HG02642 (cell line): ENCODE measurements at regions not wholly inside any gene's neighbourhood (a gene's known extent, or its start where the extent isn't known, plus 50 kb on each side); places are given as distances from the start of the nearest gene placed in this dataset.

Experiments used
- ATAC-seq: cut with Tn5 transposase; IDR thresholded peaks from one replicate; pipeline ENCODE4 v1.9.1; 2021; ENCODE audit warnings: mild to moderate bottlenecking; ENCODE audit not compliant: unreplicated experiment, poor library complexity

DNA sequence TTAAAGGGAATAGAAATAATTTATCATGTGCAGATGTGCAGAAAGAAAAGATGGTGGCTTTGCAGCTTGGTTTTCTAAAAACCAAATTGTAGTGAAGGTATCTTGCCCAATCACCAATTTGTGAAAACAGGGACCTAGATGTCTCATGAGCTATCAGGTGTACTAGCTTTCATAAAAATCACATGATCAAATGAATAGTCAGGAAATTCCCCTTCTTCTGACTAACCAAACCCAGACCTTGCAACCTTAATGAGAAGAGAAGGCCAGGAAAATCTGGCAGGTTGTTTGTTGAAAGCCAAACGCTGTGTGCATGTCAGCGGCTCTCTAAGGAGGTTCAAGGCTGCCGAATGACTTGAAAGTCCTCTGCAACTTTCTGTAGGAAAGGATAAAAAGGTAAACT, 304.4 kb upstream of the NRP1 start:
- ATAC-seq = no peak

DNA sequence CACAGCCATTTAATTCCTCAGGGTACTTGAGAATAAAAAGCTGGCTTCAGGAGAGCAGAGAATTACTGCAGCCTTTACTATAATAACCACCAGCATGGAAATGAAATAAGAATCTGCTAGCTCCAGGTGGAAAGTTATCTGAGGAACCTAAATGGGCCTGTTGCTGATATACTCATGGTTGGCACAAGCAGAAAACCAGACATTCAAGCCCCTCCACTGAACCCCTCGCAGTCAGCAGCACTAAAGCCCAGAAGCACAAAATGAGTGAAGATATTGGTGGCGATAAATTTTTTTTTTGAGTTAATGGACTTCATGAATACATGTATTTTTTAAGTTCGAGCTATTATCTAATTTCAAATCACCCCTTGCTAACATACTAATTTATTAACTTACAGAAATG, 303.9 kb upstream of the NRP1 start:
- ATAC-seq = no peak

DNA sequence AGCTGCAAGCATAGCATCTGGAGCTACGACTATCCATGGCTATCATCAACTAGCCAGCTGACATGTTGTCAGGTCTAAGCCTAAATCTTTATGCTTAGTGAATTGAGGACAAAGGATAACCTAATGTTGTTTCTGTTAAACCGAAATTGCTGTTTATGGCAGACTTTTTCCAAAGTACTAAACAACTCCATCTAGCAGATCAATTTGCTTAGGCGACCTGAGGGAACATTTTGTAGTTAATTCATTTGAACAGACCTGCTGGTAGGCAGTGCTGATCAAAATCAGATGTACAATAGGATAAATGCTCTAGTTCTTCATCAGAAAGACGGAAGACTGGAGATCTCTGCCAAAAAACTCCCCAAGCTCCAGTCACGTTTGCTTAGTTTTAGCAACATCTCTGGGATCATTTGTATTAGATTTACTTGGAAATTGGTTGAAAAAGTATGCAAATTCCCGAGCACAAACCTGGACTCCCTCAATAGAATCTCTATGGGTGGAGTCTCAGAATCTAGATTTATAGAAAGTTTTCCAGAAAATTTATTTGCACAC, 301.6 kb upstream of the NRP1 start:
- ATAC-seq = no peak

DNA sequence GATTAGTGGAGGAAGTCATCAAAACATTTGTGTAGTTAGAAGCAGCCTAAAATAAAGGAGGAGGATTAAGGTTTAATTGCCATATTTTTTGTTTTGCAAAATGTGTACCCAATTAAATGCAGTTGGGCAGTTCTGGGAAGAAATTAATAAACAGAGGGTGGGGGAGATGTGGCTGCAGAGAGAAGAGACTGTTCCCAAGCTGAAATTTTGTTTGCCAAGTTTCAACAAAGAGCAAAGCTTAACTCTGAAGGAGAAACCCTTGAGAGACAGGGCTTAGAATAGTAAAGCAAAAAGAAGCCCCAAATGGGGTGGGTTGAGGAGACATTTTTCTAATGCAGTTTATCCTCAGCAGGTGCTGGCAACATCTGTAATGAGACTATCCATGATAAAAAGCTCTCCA, 298.0 kb upstream of the NRP1 start:
- no peak for ATAC-seq

DNA sequence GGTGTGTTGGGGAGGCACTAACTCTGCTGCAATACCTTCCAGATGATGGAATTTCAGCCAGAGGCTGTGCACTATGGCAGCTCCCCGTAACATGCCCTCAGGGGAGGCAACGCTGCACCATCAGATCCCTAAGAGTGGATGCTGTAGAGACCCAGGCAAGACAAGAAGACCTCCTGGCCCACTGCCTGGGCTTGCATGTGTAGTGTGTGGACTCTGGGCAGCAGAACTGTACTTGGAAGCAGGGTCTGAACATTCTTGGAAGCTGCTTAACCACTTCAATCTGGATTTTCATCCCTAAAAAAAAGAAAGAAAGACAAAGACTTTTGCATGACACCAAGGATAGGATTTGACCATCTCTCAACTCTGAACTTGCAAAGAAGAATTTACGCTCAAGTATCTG, 297.5 kb upstream of the NRP1 start:
- ATAC-seq = no peak

GRCh38 chr10:33630761-33631160, 296.3 kb upstream of the NRP1 start:
- ATAC-seq = no peak

DNA sequence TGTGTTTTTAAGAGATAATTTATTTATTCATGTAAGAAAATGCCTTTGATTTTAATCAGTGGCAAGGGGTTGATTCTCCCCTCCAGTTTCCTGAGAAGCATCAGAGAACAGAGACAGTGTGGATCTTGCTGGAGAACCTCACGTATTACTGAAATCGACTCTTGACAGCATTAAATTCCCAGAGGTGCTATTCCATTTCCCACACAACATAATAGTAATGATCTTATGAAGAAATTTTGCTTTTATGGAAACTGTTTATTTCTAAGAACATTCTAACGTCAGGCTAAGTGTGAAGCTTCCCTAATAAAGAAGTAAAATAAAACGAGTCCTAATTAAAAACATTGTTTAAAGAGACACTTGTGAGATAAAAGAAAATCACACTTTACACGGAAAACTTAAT, 293.1 kb upstream of the NRP1 start:
- no peak for ATAC-seq

- ATAC-seq = no peak
Measured at GRCh38 chr10:33626798-33627466, 292.5 kb upstream of the NRP1 start.

DNA sequence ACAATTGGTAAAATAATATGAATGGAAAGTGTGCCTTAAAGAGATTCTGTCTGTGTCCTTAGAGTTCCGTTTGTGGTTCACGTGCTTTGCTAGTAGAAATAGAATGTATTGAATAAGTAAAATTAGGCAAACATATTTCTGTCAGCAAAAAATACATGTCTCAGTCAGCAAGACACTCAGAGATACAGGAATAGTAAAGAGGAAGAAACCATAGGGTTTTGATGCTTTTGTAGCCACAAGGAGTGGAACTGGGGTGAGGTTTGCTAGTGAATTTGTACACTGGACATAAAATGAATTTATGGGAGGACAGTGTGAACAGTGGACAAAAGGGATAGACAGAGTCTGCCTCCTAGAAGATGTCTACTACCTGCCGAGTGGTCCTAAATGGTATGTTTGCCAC, 289.2 kb upstream of the NRP1 start:
- no peak for ATAC-seq

GRCh38 chr10:33621101-33621500, 286.6 kb upstream of the NRP1 start:
- no peak for ATAC-seq

DNA sequence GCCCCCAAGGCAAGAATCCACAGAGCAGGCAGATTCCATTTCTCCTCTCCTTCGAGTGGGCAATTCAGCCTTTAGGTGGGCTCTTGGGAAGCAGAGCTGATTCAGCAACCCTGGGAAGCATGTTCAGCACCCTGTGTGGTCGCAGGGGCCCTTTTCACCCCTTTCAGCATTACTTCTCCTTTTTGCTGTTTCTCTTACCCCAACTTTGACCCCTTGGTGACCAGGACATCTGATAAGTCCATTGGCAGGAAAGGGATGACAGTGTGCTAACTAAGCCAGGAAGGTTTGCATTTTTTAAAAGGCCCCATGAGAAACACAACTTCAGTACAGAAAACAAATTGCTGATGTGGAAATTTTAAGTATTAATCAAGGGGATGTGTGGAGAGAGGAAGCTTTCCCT, 283.7 kb upstream of the NRP1 start:
- ATAC-seq = no peak

DNA sequence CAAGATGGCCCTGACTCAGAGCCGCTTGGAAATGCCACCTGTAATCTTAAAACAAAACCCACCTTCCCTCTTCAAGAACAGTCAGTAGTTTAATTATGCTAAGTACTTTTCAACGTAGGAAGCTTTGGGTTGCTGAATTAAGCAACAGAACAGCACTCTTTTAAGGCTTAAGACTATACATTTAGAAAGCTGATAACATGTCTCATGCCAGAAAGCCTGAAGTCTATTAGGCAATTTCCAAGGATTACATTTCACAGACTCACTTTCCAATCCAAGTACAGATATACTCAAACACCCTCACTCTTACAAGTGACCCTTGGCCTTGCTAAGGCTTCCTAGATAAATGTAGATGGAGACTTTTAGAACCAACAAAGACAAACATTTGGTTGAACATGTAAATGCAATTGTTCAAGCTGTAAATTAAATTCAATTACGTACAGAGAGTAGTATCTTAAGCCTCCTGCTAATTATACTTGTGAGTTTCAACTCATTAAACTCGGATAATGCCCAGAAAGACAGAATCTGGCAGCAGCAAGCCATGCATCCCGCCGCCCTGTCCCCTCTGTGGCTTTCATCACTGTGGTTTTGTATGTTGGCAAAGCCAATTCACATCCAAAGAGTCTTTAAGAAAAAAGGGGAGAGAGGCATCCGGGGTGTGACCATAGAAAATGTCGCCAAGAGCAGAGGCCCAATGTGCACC, 283.1 kb upstream of the NRP1 start:
- ATAC-seq = no peak

- ATAC-seq = no peak
Measured at GRCh38 chr10:33616956-33617355, 282.5 kb upstream of the NRP1 start.

DNA sequence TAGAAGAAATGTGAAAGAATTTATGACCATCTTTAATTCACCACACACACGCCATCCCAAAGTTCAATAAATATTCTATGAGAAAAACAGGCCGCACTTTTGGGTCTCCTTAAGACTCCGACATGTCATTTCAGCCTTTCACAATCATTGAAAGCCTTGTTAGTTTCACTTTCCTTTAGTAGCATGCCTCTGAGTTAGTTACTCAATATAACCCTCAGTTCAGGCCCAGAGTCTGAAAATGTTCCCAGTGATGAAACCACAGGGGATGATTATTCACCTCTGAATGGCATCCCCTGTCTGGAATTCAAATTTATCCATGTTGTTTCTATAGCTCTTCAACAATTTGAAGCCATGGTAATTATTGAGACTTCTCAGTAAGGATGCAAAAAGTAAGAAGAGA, 278.1 kb upstream of the NRP1 start:
- no peak for ATAC-seq

GRCh38 chr10:33612116-33612515, 277.6 kb upstream of the NRP1 start:
- ATAC-seq = no peak

- no peak for ATAC-seq
Measured at GRCh38 chr10:33611423-33611822, 277.0 kb upstream of the NRP1 start.

- ATAC-seq = no peak
Measured at GRCh38 chr10:33609546-33609945, 275.1 kb upstream of the NRP1 start.

DNA sequence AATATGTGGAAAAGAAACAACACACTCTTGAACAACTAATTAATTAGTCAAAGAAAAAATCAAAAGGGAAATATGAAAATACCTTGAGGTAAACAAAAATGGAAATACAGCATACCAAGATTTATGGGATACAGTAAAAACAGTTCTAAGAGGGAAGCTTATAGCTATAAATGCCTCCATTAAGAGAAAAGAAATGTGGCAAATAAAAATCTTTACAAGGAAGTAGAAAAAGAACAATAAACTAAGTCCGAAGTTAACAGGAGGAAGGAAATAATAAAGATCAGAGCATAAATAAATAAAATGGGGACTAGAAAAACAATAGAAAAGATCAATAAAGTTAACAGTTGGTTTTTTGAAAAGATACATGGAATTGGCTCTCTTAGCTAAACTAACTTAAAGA, 267.8 kb upstream of the NRP1 start:
- ATAC-seq = no peak

DNA sequence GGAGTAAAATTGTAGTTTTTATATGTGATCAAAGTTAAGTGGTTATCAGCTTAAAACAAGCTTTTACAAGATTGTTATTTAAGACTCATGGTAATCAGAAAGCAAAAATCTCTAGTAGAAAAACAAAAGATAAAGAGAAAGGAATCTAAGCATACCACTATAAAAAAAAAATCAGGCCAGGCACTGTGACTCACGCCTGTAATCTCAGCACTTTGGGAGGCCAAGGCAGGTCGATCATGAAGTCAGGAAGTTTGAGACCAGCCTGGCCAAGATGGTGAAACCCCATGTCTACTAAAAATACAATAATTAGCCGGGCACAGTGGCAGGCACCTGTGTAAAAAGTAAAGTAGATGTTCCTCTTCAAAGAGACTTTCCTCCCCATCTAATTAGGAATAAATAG, 265.9 kb upstream of the NRP1 start:
- no peak for ATAC-seq

GRCh38 chr10:33596422-33596821, 262.0 kb upstream of the NRP1 start:
- ATAC-seq = no peak

DNA sequence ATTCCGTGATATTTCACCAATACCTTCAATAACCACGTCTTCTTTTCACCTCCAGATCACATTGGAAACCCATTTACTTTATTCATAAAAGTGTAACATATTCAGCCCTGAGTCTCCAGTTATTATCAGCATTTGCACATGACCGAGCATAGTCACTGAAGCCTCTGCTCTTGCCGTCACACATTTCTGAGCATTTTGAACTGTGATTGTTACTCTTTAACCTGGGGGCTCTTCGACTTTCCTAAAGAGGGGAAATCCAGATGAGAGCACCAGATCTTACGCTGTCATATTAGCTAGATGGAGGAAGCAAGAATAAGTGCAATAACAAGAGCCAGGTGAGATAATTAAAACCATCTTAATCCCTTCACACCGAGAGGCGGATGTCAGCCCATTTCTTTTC, 260.0 kb upstream of the NRP1 start:
- no peak for ATAC-seq

DNA sequence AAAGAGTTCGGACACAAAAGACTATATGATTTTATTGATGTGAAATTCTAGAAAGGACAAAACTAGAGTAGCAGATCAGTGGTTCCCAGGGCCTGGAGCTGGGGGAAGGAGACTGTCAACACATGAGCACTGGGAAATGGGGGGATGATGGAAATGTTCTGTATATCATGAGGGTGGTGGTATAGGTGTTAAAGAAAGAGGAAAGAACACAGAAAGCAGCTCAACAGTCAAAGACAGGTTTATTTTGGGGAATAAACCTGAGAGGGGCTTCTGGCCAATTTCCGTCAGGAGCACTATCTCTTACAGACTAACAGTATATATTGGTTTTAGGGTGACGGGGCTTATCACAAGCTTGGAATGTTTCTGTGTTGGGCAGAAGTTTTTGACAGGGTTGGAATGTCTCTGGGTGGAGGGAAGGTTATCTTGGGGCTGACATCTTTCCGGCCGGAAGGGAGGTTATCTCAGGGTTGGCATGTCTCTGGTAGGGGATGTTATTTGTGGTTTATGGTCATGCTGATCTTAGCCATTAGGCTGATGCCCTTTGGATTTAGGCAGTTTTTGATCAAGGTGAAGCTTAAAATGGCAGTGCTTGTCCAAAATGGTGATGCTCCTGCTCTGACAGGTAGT, 254.6 kb upstream of the NRP1 start:
- no peak for ATAC-seq
